HCT116 (cell line): ENCODE measurements at regions not wholly inside any gene's neighbourhood (a gene's known extent, or its start where the extent isn't known, plus 50 kb on each side); places are given as distances from the start of the nearest gene placed in this dataset.

Source experiments
- ATAC-seq: fragments of 200-7000 bp; cut with Tn5 transposase; 2 replicates; pipeline ENCODE4 v1.9.1; 2020; ENCODE audit warnings: mild to moderate bottlenecking, moderate library complexity
- BruUV-seq: library from RNA; stranded (reverse); fragments of 400-500 nt; replicated peaks from 2 replicates; lab custom pipeline; 2021; lab: Mats Ljungman, UMichigan
- CTCF ChIA-PET: fragments of 300-600 bp; sonication (Branson Sonifier 250); formaldehyde crosslinking; loops from one replicate; lab custom pipeline; 2021; ENCODE audit warnings: antibody characterized with exemption; lab: Charles Lee
- POLR2A ChIA-PET: fragments of 300-600, 350-600 bp; sonication (Branson Sonifier 250); formaldehyde crosslinking; loops from one replicate; lab custom pipeline; 2021; ENCODE audit warnings: antibody characterized with exemption; lab: Charles Lee
- RAD21 ChIA-PET, 2 experiments: fragments of 300-600 bp; sonication (Branson Sonifier 250); formaldehyde crosslinking; loops; one replicate each; lab custom pipeline; 2023; ENCODE audit warnings: low total read pairs in 2 of 2; ENCODE audit not compliant: uncharacterized antibody in 2 of 2, unreplicated experiment in 2 of 2, low non-redundant PET in 1 of 2; lab: Charles Lee
- DNase-seq: peaks from one replicate; pipeline ENCODE4 v3.0.0-alpha.2; 2010; ENCODE audit warnings: low read depth, low spot score
- H2AFZ ChIP-seq: fragments of 200-600 bp; shearing (Covaris generic), sonication (generic); 2 replicates; pipeline ENCODE4 v1.6.1; 2017; ENCODE audit warnings: low read depth, mixed run types, mixed read lengths, antibody characterized with exemption, low read length; ENCODE audit not compliant: poor library complexity, severe bottlenecking
- H3K27ac ChIP-seq: 2 replicates; pipeline ENCODE4 v1.5.1; 2012; ENCODE audit warnings: low read depth, low read length
- H3K27me3 ChIP-seq: fragments of 200-600 bp; sonication (generic); 2 replicates; pipeline ENCODE4 v1.6.1; 2016; ENCODE audit warnings: mixed run types, low read length, mixed read lengths; ENCODE audit not compliant: insufficient read depth
- H3K36me3 ChIP-seq, 2 experiments: fragments of 200-500 bp in 1 of 2; fragments of 200-600 bp in 1 of 2; sonication (Bioruptor generic) in 1 of 2; sonication (generic) in 1 of 2; 2 replicates each; pipeline versions ENCODE4 v1.5.1 to v1.6.1; 2014 to 2016; ENCODE audit warnings: low read length in 2 of 2, inconsistent platforms in 1 of 2, mixed read lengths in 1 of 2, mixed run types in 1 of 2; ENCODE audit not compliant: insufficient read depth in 2 of 2, control insufficient read depth in 1 of 2
- H3K4me1 ChIP-seq, 2 experiments: fragments of 200-600 bp in 1 of 2; sonication (generic) in 1 of 2; 2 replicates each; pipeline versions ENCODE4 v1.5.1 to v1.6.1; 2012 to 2017; ENCODE audit warnings: low read length in 2 of 2, inconsistent platforms in 1 of 2, mild to moderate bottlenecking in 1 of 2, mixed read lengths in 1 of 2, mixed run types in 1 of 2, moderate library complexity in 1 of 2; ENCODE audit not compliant: insufficient read depth in 2 of 2, control insufficient read depth in 1 of 2
- H3K4me2 ChIP-seq: fragments of 200-600 bp; sonication (generic); 2 replicates; pipeline ENCODE4 v1.6.1; 2017; ENCODE audit warnings: mixed run types, low read length, mixed read lengths
- H3K4me3 ChIP-seq, 2 experiments: fragments of 200-600 bp in 1 of 2; sonication (generic) in 1 of 2; replicated peaks in 1 of 2; 2 replicates each; pipeline ENCODE4 v1.5.1; 2011 to 2016; ENCODE audit warnings: low read length in 2 of 2, control low read depth in 1 of 2, low read depth in 1 of 2, mild to moderate bottlenecking in 1 of 2, mixed read lengths in 1 of 2, mixed run types in 1 of 2
- H3K79me2 ChIP-seq: fragments of 200-600 bp; sonication (generic); 2 replicates; pipeline ENCODE4 v1.6.1; 2017; ENCODE audit warnings: mild to moderate bottlenecking, mixed run types, low read length, moderate library complexity, mixed read lengths; ENCODE audit not compliant: insufficient read depth
- H3K9ac ChIP-seq: fragments of 200-600 bp; sonication (generic); 2 replicates; pipeline ENCODE4 v1.6.1; 2016; ENCODE audit warnings: low read length, mixed read lengths
- H3K9me2 ChIP-seq: fragments of 200-600 bp; sonication (generic), shearing (Covaris generic); 2 replicates; pipeline ENCODE4 v1.6.1; 2017; ENCODE audit warnings: mixed run types, mild to moderate bottlenecking, moderate library complexity; ENCODE audit not compliant: insufficient read depth
- H3K9me3 ChIP-seq, 2 experiments: fragments of 200-500 bp in 1 of 2; fragments of 200-600 bp in 1 of 2; sonication (Bioruptor generic) in 1 of 2; sonication (generic) in 1 of 2; 2 replicates each; pipeline ENCODE4 v1.6.1; 2014 to 2017; ENCODE audit warnings: low read length in 2 of 2, mixed read lengths in 2 of 2, inconsistent platforms in 1 of 2, low read depth in 1 of 2, mild to moderate bottlenecking in 1 of 2, mixed run types in 1 of 2, moderate library complexity in 1 of 2; ENCODE audit not compliant: control insufficient read depth in 1 of 2, insufficient read depth in 1 of 2
- H4K20me1 ChIP-seq: fragments of 200-600 bp; sonication (generic), shearing (Covaris generic); 2 replicates; pipeline ENCODE4 v1.6.1; 2017; ENCODE audit warnings: mixed run types, mild to moderate bottlenecking, moderate library complexity; ENCODE audit not compliant: insufficient read depth
- EZH2 ChIP-seq: fragments of 200-600 bp; sonication (generic); IDR thresholded peaks from 2 replicates; pipeline ENCODE4 v1.6.1; 2017; ENCODE audit warnings: antibody characterized with exemption, mixed run types
- POLR2AphosphoS5 ChIP-seq: IDR thresholded peaks from 2 replicates; pipeline ENCODE4 v1.6.1; 2011; ENCODE audit warnings: mild to moderate bottlenecking, low read depth, low read length, moderate library complexity
- RAD21 ChIP-seq: IDR thresholded peaks from 2 replicates; pipeline ENCODE4 v1.6.1; 2012; ENCODE audit warnings: low read depth, mild to moderate bottlenecking
- SP1 ChIP-seq: IDR thresholded peaks from 2 replicates; pipeline ENCODE4 v1.6.1; 2012; ENCODE audit warnings: low read depth
- SRF ChIP-seq: IDR thresholded peaks from 2 replicates; pipeline ENCODE4 v1.6.1; 2012; ENCODE audit warnings: low read depth
- YY1 ChIP-seq: IDR thresholded peaks from 2 replicates; pipeline ENCODE4 v1.6.1; 2011; ENCODE audit warnings: low read length, low read depth, moderate library complexity, mild to moderate bottlenecking; ENCODE audit not compliant: insufficient replicate concordance; ENCODE audit errors: extremely low read depth
- ZNF274 ChIP-seq: fragments of 200-500 bp; sonication (Bioruptor generic); IDR thresholded peaks from 2 replicates; pipeline ENCODE4 v1.6.1; 2014; ENCODE audit warnings: mild to moderate bottlenecking, low read depth, low read length, inconsistent platforms
- intact Hi-C: fragments of 100-400 bp; cut with micrococcal nuclease; formaldehyde crosslinking; loops from 2 replicates; pipeline ENCODE4 v1.10.0; 2022
- TF ChIP-seq, protein P1 (sequence below): IDR thresholded peaks from 2 replicates; pipeline ENCODE4 v1.6.1; 2012; ENCODE audit warnings: low read depth
- TF ChIP-seq, protein P2 (sequence below): IDR thresholded peaks from 2 replicates; pipeline ENCODE4 v1.6.1; 2012

DNA sequence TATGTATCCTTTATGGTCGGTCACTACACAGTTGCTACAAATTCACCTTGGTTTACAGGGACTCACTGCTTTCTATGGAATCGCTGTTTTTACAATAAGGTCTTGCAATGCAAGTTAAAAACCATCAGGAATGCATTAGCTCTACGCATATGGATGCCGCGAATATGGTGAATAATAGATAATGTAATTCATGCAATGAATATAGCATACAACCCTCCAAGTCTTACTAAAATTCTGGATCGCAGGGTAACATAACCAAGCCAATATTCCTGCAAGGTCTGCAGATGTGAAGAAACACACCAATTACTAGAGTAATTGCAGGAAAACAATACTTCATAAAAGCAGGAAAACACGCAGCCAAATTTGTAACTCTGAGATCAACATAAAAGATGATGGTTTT lies 75.6 kb upstream of the BACE2 start:
- no peak overlapping the region for H3K4me2 ChIP-seq
- ChIA-PET CTCF (no interaction called here), RAD21 (no interaction called here), POLR2A (no interaction called here)
- H4K20me1 ChIP-seq, result no peaks in the 10 kb centered on the region
- TF ChIP-seq RAD21, result no peak
- TF ChIP-seq, protein P1, sequence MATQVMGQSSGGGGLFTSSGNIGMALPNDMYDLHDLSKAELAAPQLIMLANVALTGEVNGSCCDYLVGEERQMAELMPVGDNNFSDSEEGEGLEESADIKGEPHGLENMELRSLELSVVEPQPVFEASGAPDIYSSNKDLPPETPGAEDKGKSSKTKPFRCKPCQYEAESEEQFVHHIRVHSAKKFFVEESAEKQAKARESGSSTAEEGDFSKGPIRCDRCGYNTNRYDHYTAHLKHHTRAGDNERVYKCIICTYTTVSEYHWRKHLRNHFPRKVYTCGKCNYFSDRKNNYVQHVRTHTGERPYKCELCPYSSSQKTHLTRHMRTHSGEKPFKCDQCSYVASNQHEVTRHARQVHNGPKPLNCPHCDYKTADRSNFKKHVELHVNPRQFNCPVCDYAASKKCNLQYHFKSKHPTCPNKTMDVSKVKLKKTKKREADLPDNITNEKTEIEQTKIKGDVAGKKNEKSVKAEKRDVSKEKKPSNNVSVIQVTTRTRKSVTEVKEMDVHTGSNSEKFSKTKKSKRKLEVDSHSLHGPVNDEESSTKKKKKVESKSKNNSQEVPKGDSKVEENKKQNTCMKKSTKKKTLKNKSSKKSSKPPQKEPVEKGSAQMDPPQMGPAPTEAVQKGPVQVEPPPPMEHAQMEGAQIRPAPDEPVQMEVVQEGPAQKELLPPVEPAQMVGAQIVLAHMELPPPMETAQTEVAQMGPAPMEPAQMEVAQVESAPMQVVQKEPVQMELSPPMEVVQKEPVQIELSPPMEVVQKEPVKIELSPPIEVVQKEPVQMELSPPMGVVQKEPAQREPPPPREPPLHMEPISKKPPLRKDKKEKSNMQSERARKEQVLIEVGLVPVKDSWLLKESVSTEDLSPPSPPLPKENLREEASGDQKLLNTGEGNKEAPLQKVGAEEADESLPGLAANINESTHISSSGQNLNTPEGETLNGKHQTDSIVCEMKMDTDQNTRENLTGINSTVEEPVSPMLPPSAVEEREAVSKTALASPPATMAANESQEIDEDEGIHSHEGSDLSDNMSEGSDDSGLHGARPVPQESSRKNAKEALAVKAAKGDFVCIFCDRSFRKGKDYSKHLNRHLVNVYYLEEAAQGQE, result no peak
- TF ChIP-seq SRF, result no peak
- TF ChIP-seq EZH2, result no peak
- no peak for TF ChIP-seq ZNF274
- no peak for TF ChIP-seq YY1
- TF ChIP-seq, protein P2, sequence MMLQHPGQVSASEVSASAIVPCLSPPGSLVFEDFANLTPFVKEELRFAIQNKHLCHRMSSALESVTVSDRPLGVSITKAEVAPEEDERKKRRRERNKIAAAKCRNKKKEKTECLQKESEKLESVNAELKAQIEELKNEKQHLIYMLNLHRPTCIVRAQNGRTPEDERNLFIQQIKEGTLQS, result no peak
- TF ChIP-seq SP1, result no peak
- TF ChIP-seq POLR2AphosphoS5, result no peak
- no peaks in the 10 kb centered on the region for H3K9me2 ChIP-seq
- ATAC-seq (no peak), DNase-seq (no peak)
- H3K27me3 ChIP-seq, result peaks cover 20% of the 10 kb centered on the region
- no peaks in the 10 kb centered on the region for H3K36me3 ChIP-seq
- BruUV-seq, result no TSS peak
- no peak overlapping the region for H3K9ac ChIP-seq
- H3K4me3 ChIP-seq, result no peak overlapping the region
- no peaks in the 10 kb centered on the region for H3K79me2 ChIP-seq
- H3K9me3 ChIP-seq, result no peaks in the 10 kb centered on the region
- no peaks in the 10 kb centered on the region for H3K4me1 ChIP-seq
- intact Hi-C loops, result no loop called here
- no peak overlapping the region for H2AFZ ChIP-seq
- H3K27ac ChIP-seq, result no peak overlapping the region
